ENCODE measurements at regions not wholly inside any gene's neighbourhood (a gene's known extent, or its start where the extent isn't known, plus 50 kb on each side); places are given as distances from the start of the nearest gene placed in this dataset.

GRCh38 chr4:55005910-55006309, 119.5 kb downstream of the KDR start:
- TF ChIP-seq EZH2 (optimal IDR thresholded peaks at IDR 0.05; ENCODE audit: low read depth, low read length) (no peak), CTCF (IDR thresholded peaks at IDR 0.05; ENCODE audit: low read length) (no peak)

Measured in MM.1S (cell line).